Stimulated activated CD4-positive, alpha-beta T cell treated with anti-CD3 and anti-CD28 coated beads, Interleukin-4, amount 100 ng/mL, for 4 hours (primary cell): ENCODE measurements at regions not wholly inside any gene's neighbourhood (a gene's known extent, or its start where the extent isn't known, plus 50 kb on each side); places are given as distances from the start of the nearest gene placed in this dataset.

Experiments used
- DNase-seq, 2 experiments: peaks; one replicate each; pipeline ENCODE4 v3.0.0-alpha.2; 2020

- DNase-seq: no peak
These were observed 247.1 kb upstream of the UBE2E3 start for GRCh38 chr2:180733330-180733729.

GRCh38 chr2:180732337-180732736, 248.1 kb upstream of the UBE2E3 start:
- no peak for DNase-seq

GRCh38 chr2:180730976-180731375, 249.4 kb upstream of the UBE2E3 start:
- no peak for DNase-seq

GRCh38 chr2:180728928-180729559, 251.4 kb upstream of the UBE2E3 start:
- DNase-seq: no peak

GRCh38 chr2:180723712-180724111, 256.7 kb upstream of the UBE2E3 start:
- DNase-seq: no peak

- DNase-seq: no peak
These were observed 257.7 kb upstream of the UBE2E3 start for GRCh38 chr2:180722551-180723239.

GRCh38 chr2:180720829-180721228, 259.6 kb upstream of the UBE2E3 start:
- no peak for DNase-seq

GRCh38 chr2:180717588-180717987, 262.8 kb upstream of the UBE2E3 start:
- no peak for DNase-seq

GRCh38 chr2:180716186-180717180, 263.9 kb upstream of the UBE2E3 start:
- no peak for DNase-seq

- no peak for DNase-seq
These were observed 265.4 kb upstream of the UBE2E3 start for GRCh38 chr2:180715044-180715443.

GRCh38 chr2:180709392-180710145, 270.8 kb upstream of the UBE2E3 start:
- DNase-seq: no peak

- DNase-seq: no peak
These were observed 272.6 kb upstream of the UBE2E3 start for GRCh38 chr2:180707884-180708205.

GRCh38 chr2:180707175-180707883, 273.1 kb upstream of the UBE2E3 start:
- DNase-seq: no peak

GRCh38 chr2:180706694-180707093, 273.7 kb upstream of the UBE2E3 start:
- DNase-seq: no peak

- no peak for DNase-seq
These were observed 274.9 kb upstream of the UBE2E3 start for GRCh38 chr2:180705551-180705950.

- no peak for DNase-seq
These were observed 275.3 kb upstream of the UBE2E3 start for GRCh38 chr2:180705122-180705521.

GRCh38 chr2:180699657-180700361, 280.6 kb upstream of the UBE2E3 start:
- DNase-seq: no peak

GRCh38 chr2:180698668-180699067, 281.7 kb upstream of the UBE2E3 start:
- DNase-seq: no peak

GRCh38 chr2:180695586-180696401, 284.6 kb upstream of the UBE2E3 start:
- DNase-seq: no peak
